HG03558 (cell line): ENCODE measurements at regions not wholly inside any gene's neighbourhood (a gene's known extent, or its start where the extent isn't known, plus 50 kb on each side); places are given as distances from the start of the nearest gene placed in this dataset.

ENCODE experiments used
- ATAC-seq: cut with Tn5 transposase; IDR thresholded peaks from one replicate; pipeline ENCODE4 v1.9.1; 2021; ENCODE audit warnings: moderate number of reproducible peaks; ENCODE audit not compliant: unreplicated experiment; ENCODE audit errors: extremely low read depth

GRCh38 chr5:62702126-62702525, 123.5 kb downstream of the LRRC70 start:
- no peak for ATAC-seq

DNA sequence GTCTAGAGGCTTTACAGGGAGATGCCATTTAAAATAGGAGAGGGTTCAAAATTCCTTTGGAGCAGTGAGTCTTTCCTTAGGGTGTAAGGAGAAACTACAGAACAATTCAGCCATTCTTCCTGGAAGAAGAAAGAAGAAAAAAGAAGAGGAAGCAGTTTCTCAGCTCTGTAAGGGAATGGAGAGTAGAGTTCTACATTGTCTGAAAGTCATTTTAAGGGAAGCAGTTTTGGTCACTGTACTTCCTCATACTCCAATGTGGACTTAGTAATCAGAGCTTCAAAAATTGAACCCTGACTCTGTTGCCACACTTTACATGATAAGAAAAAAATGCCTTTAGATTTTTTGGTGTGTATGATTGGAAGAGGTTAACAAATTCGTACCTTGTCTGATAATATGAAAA, 122.4 kb downstream of the LRRC70 start:
- ATAC-seq = no peak

DNA sequence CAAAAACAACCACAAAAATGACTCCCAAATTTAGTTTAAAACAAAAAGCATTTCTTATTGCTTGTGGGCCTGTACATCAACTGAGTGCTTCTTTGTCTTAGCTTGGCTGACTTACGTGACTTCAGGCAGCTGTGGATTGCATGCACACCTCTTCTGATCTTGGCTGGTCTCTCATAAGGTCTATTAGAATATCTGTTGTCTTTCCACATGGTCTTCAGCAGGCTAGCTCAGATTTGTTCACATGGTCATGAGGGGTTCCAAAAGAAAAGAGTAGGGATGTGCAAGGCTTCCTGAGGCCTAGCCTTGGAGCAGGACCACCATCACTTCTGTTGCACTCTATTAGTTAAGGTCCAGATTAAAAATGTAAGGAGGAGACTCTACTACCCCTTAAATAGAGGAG, 120.1 kb downstream of the LRRC70 start:
- no peak for ATAC-seq

DNA sequence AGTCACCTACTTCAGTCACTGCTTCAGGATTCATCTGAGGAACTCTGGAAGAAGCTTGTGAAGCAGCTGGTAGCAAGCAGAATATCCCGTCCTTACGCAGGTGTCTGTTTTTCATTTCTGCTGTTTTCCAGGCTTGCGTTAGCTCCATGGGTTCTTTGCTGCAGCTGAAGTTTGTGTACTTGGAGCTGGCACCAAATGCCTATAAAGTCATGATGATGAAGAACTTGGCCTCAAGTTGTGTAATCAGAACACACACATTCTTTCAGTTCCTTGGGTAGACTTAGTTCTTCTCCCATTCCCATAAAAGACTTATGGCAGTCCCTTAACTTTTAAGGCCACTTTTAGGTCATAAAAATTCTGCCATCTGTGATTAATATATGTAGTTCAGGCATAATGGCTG, 116.7 kb downstream of the LRRC70 start:
- ATAC-seq = no peak

DNA sequence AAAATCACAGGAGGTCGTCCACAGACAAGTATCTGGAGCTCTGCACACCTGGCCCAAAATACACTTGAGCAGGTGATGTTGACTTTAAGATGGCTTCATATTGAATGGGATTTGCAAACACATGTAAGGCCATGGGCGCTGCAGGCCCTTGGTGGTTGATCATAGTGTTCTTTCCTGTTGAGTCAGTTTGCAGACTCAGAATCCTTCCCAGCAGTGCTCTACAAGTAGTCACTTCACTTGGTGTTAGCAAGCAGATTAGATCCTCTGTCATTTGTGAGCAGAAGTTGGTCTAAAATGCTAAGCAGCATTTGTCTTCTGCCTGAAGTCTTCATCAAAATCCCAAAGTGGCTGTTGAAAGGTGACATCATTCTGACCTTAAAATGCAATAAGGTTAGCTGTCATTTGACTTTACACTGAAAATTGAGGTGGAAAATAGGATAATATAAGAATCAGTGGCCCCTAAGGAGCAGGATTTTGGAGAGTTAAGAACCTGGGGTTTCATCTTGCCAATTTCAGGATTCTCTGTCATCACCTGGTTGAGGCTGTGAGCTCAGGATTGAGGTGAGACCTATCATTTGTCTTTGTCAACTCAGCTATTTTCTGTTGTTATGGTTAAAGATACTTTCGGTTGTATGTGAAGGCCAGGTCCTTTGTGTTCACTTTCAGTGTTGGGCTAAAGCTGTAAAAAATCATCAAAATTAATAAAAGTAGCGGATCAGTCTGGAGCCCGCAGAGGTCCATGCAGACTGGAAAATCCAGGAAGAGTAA, 114.5 kb downstream of the LRRC70 start:
- no peak for ATAC-seq

DNA sequence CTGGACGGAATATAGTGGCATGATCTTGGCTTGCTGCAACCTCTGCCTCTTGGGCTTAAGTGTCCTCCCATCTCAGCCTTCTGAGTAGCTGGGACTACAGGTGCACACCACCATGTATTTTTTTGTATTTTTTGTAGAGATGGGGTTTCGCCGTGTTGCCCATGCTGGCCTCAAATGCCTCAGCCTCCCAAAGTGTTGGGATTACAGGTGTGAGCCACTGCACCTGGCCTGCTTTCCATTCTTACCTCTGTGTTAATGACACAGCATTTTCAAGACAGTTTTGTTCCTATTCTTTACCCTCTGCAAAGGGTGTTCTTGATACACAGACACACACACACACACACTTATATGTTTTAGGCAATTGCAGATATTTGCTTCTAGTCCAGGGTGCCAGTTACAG, 113.3 kb downstream of the LRRC70 start:
- no peak for ATAC-seq

DNA sequence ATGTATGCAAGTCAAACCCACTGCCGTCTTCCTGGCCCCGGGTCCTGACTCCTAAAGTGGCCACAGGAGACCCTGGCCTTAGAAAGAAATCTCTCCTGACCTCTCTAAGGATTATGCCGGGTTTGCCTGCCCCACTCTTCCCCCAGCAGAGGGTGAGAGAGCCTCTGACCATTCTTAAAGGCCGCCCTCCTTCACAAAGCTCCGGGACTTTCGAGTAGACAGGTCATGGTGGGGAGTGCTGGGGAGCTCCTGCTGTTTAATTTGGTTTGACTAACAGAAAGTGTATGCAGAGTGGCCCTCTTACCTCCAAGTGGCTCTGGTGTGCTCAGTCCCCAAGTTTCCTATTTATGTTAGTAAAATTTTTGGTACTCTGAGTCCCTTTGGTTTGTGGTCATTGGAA, 111.8 kb downstream of the LRRC70 start:
- no peak for ATAC-seq

- ATAC-seq = no peak
Observed at GRCh38 chr5:62689599-62690368, 111.2 kb downstream of the LRRC70 start.

DNA sequence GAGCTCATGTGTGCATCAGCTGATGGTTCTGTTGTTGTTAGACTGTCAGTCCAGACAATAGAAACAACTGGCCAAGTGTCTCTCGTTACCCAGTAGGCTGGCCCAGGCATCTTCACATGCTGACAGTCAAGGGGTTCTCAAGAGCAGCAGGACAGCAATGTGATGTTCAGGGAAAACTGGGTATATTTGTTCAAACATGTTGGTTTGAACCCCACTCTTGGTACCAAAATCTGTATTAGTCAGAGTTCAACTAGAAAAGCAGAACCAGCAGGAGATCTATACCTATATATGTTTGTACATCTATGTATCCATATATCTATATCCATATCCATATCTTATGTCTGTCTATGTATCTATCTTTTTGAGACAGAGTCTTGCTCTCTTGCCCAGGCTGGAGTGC, 108.1 kb downstream of the LRRC70 start:
- no peak for ATAC-seq

- no peak for ATAC-seq
Observed at GRCh38 chr5:62685221-62685620, 106.6 kb downstream of the LRRC70 start.

GRCh38 chr5:62684310-62684709, 105.7 kb downstream of the LRRC70 start:
- ATAC-seq = no peak

GRCh38 chr5:62682059-62682458, 103.4 kb downstream of the LRRC70 start:
- no peak for ATAC-seq

DNA sequence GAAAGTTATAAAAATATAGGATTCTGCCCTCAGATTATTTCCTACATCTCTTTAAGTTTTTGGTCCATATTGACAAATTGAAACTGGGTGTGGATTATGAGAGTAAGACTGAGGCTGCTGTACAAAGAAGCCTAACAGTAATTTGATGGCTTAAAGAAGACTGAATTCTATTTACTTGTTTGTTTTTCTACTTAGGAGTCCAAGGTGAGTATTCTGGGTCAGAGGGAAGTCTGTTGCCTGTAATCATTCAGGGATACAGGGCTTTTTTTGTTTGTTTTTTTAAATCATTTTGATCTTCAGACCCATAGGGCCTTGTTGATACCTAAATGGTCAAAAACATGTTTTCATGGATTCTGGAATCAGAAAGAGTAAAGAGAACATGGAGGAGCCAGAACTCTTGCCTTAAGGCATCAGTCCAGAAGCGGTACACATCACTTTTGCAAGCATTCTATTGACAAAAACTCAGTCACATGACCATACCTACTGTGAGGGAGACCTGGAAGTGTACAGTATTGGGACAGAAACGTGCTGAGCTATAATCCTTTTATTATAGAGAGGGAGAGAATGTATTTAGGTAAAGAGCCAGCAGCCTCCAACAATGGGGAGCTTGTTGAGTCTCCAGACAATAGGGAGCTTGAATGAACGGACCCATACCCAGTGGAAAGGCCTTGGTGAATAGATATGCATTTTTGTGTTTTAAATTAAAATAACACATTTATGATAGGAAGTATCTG, 102.7 kb downstream of the LRRC70 start:
- no peak for ATAC-seq

- no peak for ATAC-seq
Observed at GRCh38 chr5:62680121-62680520, 101.5 kb downstream of the LRRC70 start.
